ENCODE measurements at regions not wholly inside any gene's neighbourhood (a gene's known extent, or its start where the extent isn't known, plus 50 kb on each side); places are given as distances from the start of the nearest gene placed in this dataset.

GRCh38 chr6:15861486-15861885 lies 198.7 kb upstream of the DTNBP1 start:
- intact Hi-C loops (cut with DNase I): no loop called here
- no peak for TF ChIP-seq CTCF (IDR thresholded peaks at IDR 0.05)
- Histone ChIP-seq H3K36me3 (ENCODE audit: insufficient read depth in 1 of 2, low read depth in 1 of 2) (no peaks in the 10 kb centered on the region), H3K27me3 (ENCODE audit: insufficient read depth in 3 of 3, low read length in 2 of 3) (no peaks in the 10 kb centered on the region), H3K9me3 (no peaks in the 10 kb centered on the region), H3K4me1 (no peaks in the 10 kb centered on the region), H3K27ac (no peak overlapping the region), H3K4me3 (no peak overlapping the region)
- WGBS, 3 donors: 95 to 98% (median 97%) methylated on average over 3 of the region's 3 CpGs
- no peak for DNase-seq
- no peak for ATAC-seq

- Histone ChIP-seq H3K9me3 (no peaks in the 10 kb centered on the region), H3K27me3 (ENCODE audit: insufficient read depth in 3 of 3, low read length in 2 of 3) (no peaks in the 10 kb centered on the region), H3K4me1 (peaks cover 2% of the 10 kb centered on the region), H3K36me3 (ENCODE audit: insufficient read depth in 1 of 2, low read depth in 1 of 2) (no peaks in the 10 kb centered on the region), H3K4me3 (no peak overlapping the region), H3K27ac (no peak overlapping the region)
- no peak for ATAC-seq
- intact Hi-C loops (cut with DNase I): no loop called here
- 66 to 71% (median 71%) methylated on average over 7 of the region's 7 CpGs for WGBS, 3 donors
- DNase-seq: no peak
- TF ChIP-seq CTCF (IDR thresholded peaks at IDR 0.05): no peak
Observed at GRCh38 chr6:15854826-15855710, 192.2 kb upstream of the DTNBP1 start.

- peaks cover 2% of the 10 kb centered on the region for H3K4me1 ChIP-seq
- no peak overlapping the region for H3K27ac ChIP-seq
- intact Hi-C loops (cut with DNase I): no loop called here
- TF ChIP-seq CTCF (IDR thresholded peaks at IDR 0.05): no peak
- H3K27me3 ChIP-seq (ENCODE audit: insufficient read depth in 3 of 3, low read length in 2 of 3): no peaks in the 10 kb centered on the region
- DNase-seq: no peak
- ATAC-seq: no peak
- no peak overlapping the region for H3K4me3 ChIP-seq
- H3K9me3 ChIP-seq: no peaks in the 10 kb centered on the region
- 74 to 100% (median 90%) methylated on average over 1 of the region's 1 CpG for WGBS, 3 donors
- H3K36me3 ChIP-seq (ENCODE audit: insufficient read depth in 1 of 2, low read depth in 1 of 2): no peaks in the 10 kb centered on the region
Observed at GRCh38 chr6:15854378-15854777, 191.6 kb upstream of the DTNBP1 start.

- Histone ChIP-seq H3K9me3 (no peaks in the 10 kb centered on the region), H3K27me3 (ENCODE audit: insufficient read depth in 3 of 3, low read length in 2 of 3) (no peaks in the 10 kb centered on the region), H3K27ac (no peak overlapping the region), H3K4me3 (no peak overlapping the region), H3K4me1 (peaks cover 2% of the 10 kb centered on the region), H3K36me3 (ENCODE audit: insufficient read depth in 1 of 2, low read depth in 1 of 2) (no peaks in the 10 kb centered on the region)
- intact Hi-C loops (cut with DNase I): no loop called here
- 86 to 100% (median 93%) methylated on average over 1 of the region's 1 CpG for WGBS, 3 donors
- no peak for ATAC-seq
- TF ChIP-seq CTCF (IDR thresholded peaks at IDR 0.05): no peak
- no peak for DNase-seq
Observed at GRCh38 chr6:15853259-15853658, 190.4 kb upstream of the DTNBP1 start.

GRCh38 chr6:15852289-15852688 lies 189.5 kb upstream of the DTNBP1 start:
- H3K4me3 ChIP-seq: no peak overlapping the region

More at GRCh38 chr6:15852289-15852688, 189.5 kb upstream of the DTNBP1 start:
- Histone ChIP-seq H3K9me3 (no peaks in the 10 kb centered on the region), H3K4me1 (peaks cover 2% of the 10 kb centered on the region), H3K36me3 (ENCODE audit: insufficient read depth in 1 of 2, low read depth in 1 of 2) (no peaks in the 10 kb centered on the region), H3K27ac (no peak overlapping the region), H3K27me3 (ENCODE audit: insufficient read depth in 3 of 3, low read length in 2 of 3) (no peaks in the 10 kb centered on the region)
- intact Hi-C loops (cut with DNase I): no loop called here
- WGBS, 3 donors: 65 to 84% (median 82%) methylated on average over 2 of the region's 2 CpGs
- DNase-seq (no peak), ATAC-seq (no peak)
- TF ChIP-seq CTCF (IDR thresholded peaks at IDR 0.05): no peak
